B cell (primary cell): ENCODE measurements at regions not wholly inside any gene's neighbourhood (a gene's known extent, or its start where the extent isn't known, plus 50 kb on each side); places are given as distances from the start of the nearest gene placed in this dataset.

Source experiments
- ATAC-seq: fragments of 200-7000 bp; cut with Tn5 transposase; one replicate; pipeline ENCODE4 v1.10.0; 2021; ENCODE audit warnings: low read depth, mild to moderate bottlenecking, moderate number of reproducible peaks, moderate library complexity
- CTCF ChIA-PET: fragments of 350-600 bp; sonication (Branson Sonifier 250); formaldehyde crosslinking; loops from one replicate; lab custom pipeline; 2021; ENCODE audit warnings: antibody characterized with exemption, inconsistent platforms; lab: Charles Lee
- POLR2A ChIA-PET: fragments of 350-600 bp; sonication (Branson Sonifier 250); formaldehyde crosslinking; loops from one replicate; lab custom pipeline; 2021; ENCODE audit warnings: antibody characterized with exemption; lab: Charles Lee
- DNase-seq: peaks from one replicate; pipeline ENCODE4 v3.0.0; 2013
- H2AFZ ChIP-seq: 2 replicates; pipeline ENCODE4 v1.6.1; 2012; ENCODE audit warnings: mild to moderate bottlenecking, low read depth, low read length; ENCODE audit not compliant: insufficient read depth, poor library complexity, severe bottlenecking
- H3K27ac ChIP-seq, 2 donors: 1 replicate in 1 of 2; 2 replicates in 1 of 2; pipeline ENCODE4 v1.5.1; 2012 to 2013; ENCODE audit warnings: low read length in 2 of 2, mild to moderate bottlenecking in 2 of 2, moderate library complexity in 1 of 2
- H3K27me3 ChIP-seq, 4 experiments: fragments of 200-600 bp in 1 of 4; sonication (generic) in 1 of 4; replicated peaks in 1 of 4; 1 replicate in 2 of 4; 2 replicates in 2 of 4; pipeline versions ENCODE4 v1.6.1 to v1.7.0; 2013 to 2016; ENCODE audit warnings: low read length in 3 of 4, mild to moderate bottlenecking in 2 of 4, mixed read lengths in 1 of 4, moderate library complexity in 1 of 4; ENCODE audit not compliant: insufficient read depth in 4 of 4, control insufficient read depth in 3 of 4; ENCODE audit errors: control extremely low read depth in 1 of 4
- H3K36me3 ChIP-seq, 2 experiments: replicated peaks in 1 of 2; 1 replicate in 1 of 2; 2 replicates in 1 of 2; pipeline versions ENCODE4 v1.6.1 to v1.7.1; 2013; ENCODE audit warnings: low read length in 1 of 2; ENCODE audit not compliant: insufficient read depth in 2 of 2, control insufficient read depth in 1 of 2; ENCODE audit errors: control extremely low read depth in 1 of 2, extremely low read depth in 1 of 2
- H3K4me1 ChIP-seq, 2 donors: fragments of 200-600 bp in 1 of 2; sonication (generic) in 1 of 2; 1 replicate in 1 of 2; 2 replicates in 1 of 2; pipeline versions ENCODE4 v1.5.1 to v1.6.1; 2013 to 2017; ENCODE audit warnings: low read length in 2 of 2; ENCODE audit not compliant: control insufficient read depth in 2 of 2, insufficient read depth in 2 of 2
- H3K4me2 ChIP-seq: replicated peaks from 2 replicates; pipeline ENCODE3; 2012; ENCODE audit warnings: mild to moderate bottlenecking, low read depth, low read length; ENCODE audit not compliant: poor library complexity, severe bottlenecking
- H3K4me3 ChIP-seq, 5 experiments: fragments of 200-600 bp in 1 of 5; sonication (generic) in 1 of 5; 1 replicate in 3 of 5; 2 replicates in 2 of 5; pipeline versions ENCODE4 v1.5.1 to v1.7.0; 2011 to 2016; ENCODE audit warnings: low read length in 4 of 5, mild to moderate bottlenecking in 4 of 5, low read depth in 2 of 5, control low read depth in 1 of 5, moderate library complexity in 1 of 5; ENCODE audit not compliant: insufficient read depth in 1 of 5; ENCODE audit errors: control extremely low read depth in 1 of 5, extremely low read depth in 1 of 5
- H3K79me2 ChIP-seq: fragments of 200-600 bp; sonication (generic); one replicate; pipeline ENCODE4 v1.6.0; 2016; ENCODE audit warnings: low read length; ENCODE audit not compliant: control insufficient read depth, insufficient read depth
- H3K9ac ChIP-seq: fragments of 200-600 bp; sonication (generic); 2 replicates; pipeline ENCODE4 v1.6.1; 2017; ENCODE audit warnings: mild to moderate bottlenecking, low read length, moderate library complexity
- H3K9me3 ChIP-seq, 3 donors: one replicate each; pipeline versions ENCODE4 v1.6.1 to v1.7.1; 2013; ENCODE audit warnings: low read length in 2 of 3; ENCODE audit not compliant: control insufficient read depth in 2 of 3, insufficient read depth in 1 of 3; ENCODE audit errors: control extremely low read depth in 1 of 3
- H4K20me1 ChIP-seq: 2 replicates; pipeline ENCODE4 v1.6.0; 2012; ENCODE audit warnings: mild to moderate bottlenecking, low read length; ENCODE audit not compliant: insufficient read depth, control insufficient read depth, poor library complexity, severe bottlenecking
- H3K27ac Mint-ChIP-seq: one replicate; pipeline ENCODE4 v1.8.0; 2021; ENCODE audit warnings: mixed read lengths
- H3K27me3 Mint-ChIP-seq: one replicate; pipeline ENCODE4 v1.8.0; 2021; ENCODE audit warnings: mixed read lengths
- H3K4me1 Mint-ChIP-seq: one replicate; pipeline ENCODE4 v1.8.0; 2021; ENCODE audit warnings: mixed read lengths
- H3K4me3 Mint-ChIP-seq: one replicate; pipeline ENCODE4 v1.8.0; 2021; ENCODE audit warnings: mixed read lengths
- H3K9me3 Mint-ChIP-seq: one replicate; pipeline ENCODE4 v1.8.0; 2022; ENCODE audit warnings: mixed read lengths; ENCODE audit not compliant: insufficient read depth
- EZH2 ChIP-seq: IDR thresholded peaks from 2 replicates; pipeline ENCODE4 v1.6.1; 2012; ENCODE audit warnings: borderline replicate concordance, low read depth, mild to moderate bottlenecking, moderate library complexity, low read length; ENCODE audit not compliant: insufficient read depth, poor library complexity, severe bottlenecking
- WGBS: methylation state at CpG from one replicate; pipeline ENCODE4 v1.1.5; 2013; ENCODE audit warnings: missing lambda C conversion rate; ENCODE audit not compliant: insufficient coverage; 5-methylcytosine and 5-hydroxymethylcytosine counted together
- intact Hi-C: fragments of 100-400 bp; cut with micrococcal nuclease; formaldehyde crosslinking; loops from one replicate; pipeline ENCODE4 v1.10.0; 2022
- TF ChIP-seq, protein P1 (sequence below): fragments of 200-600 bp; IDR thresholded peaks from one replicate; pipeline ENCODE4 v1.8.0; 2022; ENCODE audit warnings: antibody characterized with exemption, mild to moderate bottlenecking

DNA sequence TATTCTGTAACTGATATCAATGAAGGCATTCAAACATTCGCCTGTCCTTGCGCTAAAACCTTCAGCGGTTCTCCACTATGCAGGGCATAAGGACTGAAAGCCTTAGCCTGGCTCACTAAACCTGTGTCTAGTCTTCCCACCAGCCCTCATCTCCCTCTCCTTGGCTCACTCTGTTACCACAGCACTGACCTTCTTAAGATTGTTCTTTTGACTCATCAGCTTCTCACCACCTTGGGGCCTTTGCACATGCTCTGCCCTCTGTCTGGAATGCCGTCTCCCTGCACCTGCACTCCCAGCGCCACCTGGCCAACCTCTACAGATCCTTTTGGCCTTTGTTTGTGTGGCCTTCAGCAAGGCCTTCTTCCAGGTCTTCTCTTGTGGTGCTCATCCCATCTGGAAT is 131.8 kb upstream of the IER5L start:
- no peak for TF ChIP-seq EZH2
- TF ChIP-seq, protein P1, sequence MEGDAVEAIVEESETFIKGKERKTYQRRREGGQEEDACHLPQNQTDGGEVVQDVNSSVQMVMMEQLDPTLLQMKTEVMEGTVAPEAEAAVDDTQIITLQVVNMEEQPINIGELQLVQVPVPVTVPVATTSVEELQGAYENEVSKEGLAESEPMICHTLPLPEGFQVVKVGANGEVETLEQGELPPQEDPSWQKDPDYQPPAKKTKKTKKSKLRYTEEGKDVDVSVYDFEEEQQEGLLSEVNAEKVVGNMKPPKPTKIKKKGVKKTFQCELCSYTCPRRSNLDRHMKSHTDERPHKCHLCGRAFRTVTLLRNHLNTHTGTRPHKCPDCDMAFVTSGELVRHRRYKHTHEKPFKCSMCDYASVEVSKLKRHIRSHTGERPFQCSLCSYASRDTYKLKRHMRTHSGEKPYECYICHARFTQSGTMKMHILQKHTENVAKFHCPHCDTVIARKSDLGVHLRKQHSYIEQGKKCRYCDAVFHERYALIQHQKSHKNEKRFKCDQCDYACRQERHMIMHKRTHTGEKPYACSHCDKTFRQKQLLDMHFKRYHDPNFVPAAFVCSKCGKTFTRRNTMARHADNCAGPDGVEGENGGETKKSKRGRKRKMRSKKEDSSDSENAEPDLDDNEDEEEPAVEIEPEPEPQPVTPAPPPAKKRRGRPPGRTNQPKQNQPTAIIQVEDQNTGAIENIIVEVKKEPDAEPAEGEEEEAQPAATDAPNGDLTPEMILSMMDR = no peak
- Histone ChIP-seq H3K9me3 (peaks cover 0 to 17% (median 0%) of the 10 kb centered on the region in 3 donors), H3K9ac (no peak overlapping the region), H3K4me3 (no peak overlapping the region), H3K79me2 (no peaks in the 10 kb centered on the region), H3K4me2 (no peak overlapping the region), H3K27me3 (peaks cover 0 to 5% (median 0%) of the 10 kb centered on the region in 4 experiments), H2AFZ (no peak overlapping the region), H4K20me1 (no peaks in the 10 kb centered on the region), H3K36me3 (no peaks in the 10 kb centered on the region), H3K4me1 (no peaks in the 10 kb centered on the region), H3K27ac (no peak overlapping the region)
- WGBS = 100% methylated on average over 3 of the region's 5 CpGs
- intact Hi-C loops = no loop called here
- ChIA-PET CTCF (no interaction called here), POLR2A (interaction anchor here (0.6 kb wide), 1 partner anchor 198 kb away, joined by 3 read pairs; the partner anchor contains the start of gene PTPA)
- no peak overlapping the region for H3K4me3 Mint-ChIP-seq
- H3K9me3 Mint-ChIP-seq = no peaks in the 10 kb centered on the region
- peaks cover 31% of the 10 kb centered on the region for H3K27me3 Mint-ChIP-seq
- H3K4me1 Mint-ChIP-seq = no peaks in the 10 kb centered on the region
- ATAC-seq (no peak), DNase-seq (no peak)
- H3K27ac Mint-ChIP-seq = no peak overlapping the region

DNA sequence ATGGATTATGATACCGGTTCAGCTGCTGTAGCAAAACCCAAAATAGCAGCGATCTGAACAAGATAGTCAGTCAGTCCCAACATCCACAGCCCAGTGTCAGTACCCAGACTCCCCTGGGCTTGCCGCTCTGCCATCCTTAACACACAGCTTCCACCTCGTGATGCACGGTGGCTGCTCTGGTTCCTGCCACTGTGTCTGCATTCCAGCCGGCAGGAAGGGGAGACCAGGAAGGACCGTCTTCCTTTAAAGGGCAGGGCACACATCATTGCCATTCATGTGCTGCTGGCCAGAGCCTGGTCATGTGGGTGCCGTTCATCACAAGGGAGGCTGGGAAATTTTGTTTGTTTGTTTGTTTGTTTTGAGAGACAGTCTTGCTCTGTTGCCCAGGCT is 131.0 kb upstream of the IER5L start:
- H3K4me1 Mint-ChIP-seq = no peaks in the 10 kb centered on the region
- ChIA-PET CTCF (no interaction called here), POLR2A (no interaction called here)
- 93% methylated on average over 8 of the region's 8 CpGs for WGBS
- Histone ChIP-seq H3K9me3 (peaks cover 0 to 17% (median 0%) of the 10 kb centered on the region in 3 donors), H2AFZ (no peak overlapping the region), H3K27ac (no peak overlapping the region), H3K27me3 (peaks cover 0 to 5% (median 0%) of the 10 kb centered on the region in 4 experiments), H4K20me1 (no peaks in the 10 kb centered on the region), H3K4me3 (no peak overlapping the region), H3K4me1 (no peaks in the 10 kb centered on the region), H3K36me3 (no peaks in the 10 kb centered on the region), H3K79me2 (no peaks in the 10 kb centered on the region), H3K4me2 (no peak overlapping the region), H3K9ac (no peak overlapping the region)
- TF ChIP-seq, protein P1 = no peak
- TF ChIP-seq EZH2 = no peak
- no peak overlapping the region for H3K27ac Mint-ChIP-seq
- no peak for DNase-seq
- H3K9me3 Mint-ChIP-seq = no peaks in the 10 kb centered on the region
- peaks cover 29% of the 10 kb centered on the region for H3K27me3 Mint-ChIP-seq
- H3K4me3 Mint-ChIP-seq = no peak overlapping the region
- intact Hi-C loops = no loop called here
- ATAC-seq = no peak
